ENCODE measurements at regions not wholly inside any gene's neighbourhood (a gene's known extent, or its start where the extent isn't known, plus 50 kb on each side); places are given as distances from the start of the nearest gene placed in this dataset.
"Not testable (repeated sequence)": the region's sequence is repeated elsewhere in the genome, so short reads cannot be mapped to it uniquely, and the experiment has no call there.

GRCh38 chr13:105847527-105848291, 687.8 kb downstream of the EFNB2 start:
- no peak for DNase-seq (ENCODE audit: low spot score)

- no peak for DNase-seq (ENCODE audit: low spot score)
Measured at GRCh38 chr13:105846923-105847322, 688.5 kb downstream of the EFNB2 start.

- no peak for DNase-seq (ENCODE audit: low spot score)
Measured at GRCh38 chr13:105841286-105841685, 694.2 kb downstream of the EFNB2 start.

GRCh38 chr13:105838231-105838630, 697.2 kb downstream of the EFNB2 start:
- DNase-seq (ENCODE audit: low spot score) = no peak

- DNase-seq (ENCODE audit: low spot score) = not testable (repeated sequence)
Measured at GRCh38 chr13:105837295-105837694, 698.2 kb downstream of the EFNB2 start.

GRCh38 chr13:105830821-105831220, 704.6 kb downstream of the EFNB2 start:
- no peak for DNase-seq (ENCODE audit: low spot score)

- no peak for DNase-seq (ENCODE audit: low spot score)
Measured at GRCh38 chr13:105827111-105827809, 708.2 kb downstream of the EFNB2 start.

- no peak for DNase-seq (ENCODE audit: low spot score)
Measured at GRCh38 chr13:105825071-105825470, 710.4 kb downstream of the EFNB2 start.

- no peak for DNase-seq (ENCODE audit: low spot score)
Measured at GRCh38 chr13:105821337-105821736, 714.1 kb downstream of the EFNB2 start.

- no peak for DNase-seq (ENCODE audit: low spot score)
Measured at GRCh38 chr13:105820415-105820814, 715.0 kb downstream of the EFNB2 start.

GRCh38 chr13:105817498-105817897, 718.0 kb downstream of the EFNB2 start:
- no peak for DNase-seq (ENCODE audit: low spot score)

- no peak for DNase-seq (ENCODE audit: low spot score)
Measured at GRCh38 chr13:105816994-105817393, 718.5 kb downstream of the EFNB2 start.

- no peak for DNase-seq (ENCODE audit: low spot score)
Measured at GRCh38 chr13:105814902-105815250, 720.6 kb downstream of the EFNB2 start.

GRCh38 chr13:105814219-105814901, 721.1 kb downstream of the EFNB2 start:
- no peak for DNase-seq (ENCODE audit: low spot score)

GRCh38 chr13:105806628-105806920, 728.9 kb downstream of the EFNB2 start:
- DNase-seq (ENCODE audit: low spot score) = no peak

GRCh38 chr13:105805892-105806627, 729.4 kb downstream of the EFNB2 start:
- no peak for DNase-seq (ENCODE audit: low spot score)

- DNase-seq (ENCODE audit: low spot score) = peak; percentile 55
Measured at GRCh38 chr13:105804561-105805190, 730.8 kb downstream of the EFNB2 start.

GRCh38 chr13:105799155-105799554, 736.3 kb downstream of the EFNB2 start:
- DNase-seq (ENCODE audit: low spot score) = no peak

GRCh38 chr13:105798541-105798940, 736.9 kb downstream of the EFNB2 start:
- DNase-seq (ENCODE audit: low spot score) = no peak

- no peak for DNase-seq (ENCODE audit: low spot score)
Measured at GRCh38 chr13:105796081-105796480, 739.4 kb downstream of the EFNB2 start.

- no peak for DNase-seq (ENCODE audit: low spot score)
Measured at GRCh38 chr13:105790923-105791322, 744.5 kb downstream of the EFNB2 start.

GRCh38 chr13:105788530-105788929, 746.9 kb downstream of the EFNB2 start:
- no peak for DNase-seq (ENCODE audit: low spot score)

Data from AG08395 (cell line).